ENCODE measurements at regions not wholly inside any gene's neighbourhood (a gene's known extent, or its start where the extent isn't known, plus 50 kb on each side); places are given as distances from the start of the nearest gene placed in this dataset.

DNA sequence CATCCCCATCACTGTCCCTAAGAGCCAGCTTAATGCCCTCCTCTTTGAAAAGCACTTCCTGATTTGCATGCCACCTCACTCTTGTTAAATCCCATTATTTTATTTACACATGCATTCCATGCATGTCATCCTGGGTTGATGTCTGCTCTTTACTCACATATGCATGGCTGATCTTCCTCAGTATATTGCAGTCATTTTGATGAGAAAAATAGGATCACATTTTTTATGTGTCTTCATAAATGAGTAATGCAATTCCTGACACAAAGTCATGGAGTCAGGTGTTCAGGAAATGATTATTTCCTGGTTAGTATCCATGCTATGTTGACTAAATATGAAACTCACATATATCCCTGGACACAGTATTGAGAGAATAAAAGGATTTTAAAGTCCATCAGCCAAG lies 204.7 kb downstream of the SLIT2 start:
- DNase-seq, result peak; percentile 35

DNA sequence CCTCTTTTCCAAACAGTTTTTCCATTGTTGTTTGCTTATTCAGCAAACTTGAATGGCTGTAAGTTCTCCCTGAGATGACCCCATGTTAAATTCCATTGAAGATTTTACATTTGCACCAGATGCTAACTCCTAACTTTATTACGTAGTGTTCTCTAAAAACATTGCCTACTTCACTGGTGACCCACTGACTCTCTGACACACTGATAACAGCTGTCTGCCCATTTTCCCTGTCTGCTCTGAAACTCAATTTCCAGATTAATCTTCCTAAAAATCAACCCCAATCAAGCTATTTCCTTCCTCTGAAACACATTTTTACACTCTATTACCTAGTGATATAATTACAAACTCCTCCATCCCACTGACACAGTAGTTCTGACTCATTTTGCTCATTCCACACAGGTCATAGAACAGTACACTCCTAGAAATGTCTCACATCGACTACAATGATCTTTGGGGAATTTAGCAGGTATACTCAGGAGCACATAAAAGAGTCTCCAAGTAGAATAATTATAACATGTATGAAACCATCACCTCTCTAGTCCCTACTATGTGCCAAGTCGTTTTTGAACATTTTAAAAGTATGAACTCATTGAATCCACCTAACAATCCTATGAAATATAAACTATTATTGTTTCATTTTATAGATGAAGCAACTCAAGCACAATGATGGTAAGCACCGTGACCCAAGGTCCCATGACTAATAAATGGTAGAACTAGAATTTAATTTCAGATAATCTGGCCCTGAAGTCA lies 210.9 kb downstream of the SLIT2 start:
- DNase-seq, result peak; percentile 26

DNA sequence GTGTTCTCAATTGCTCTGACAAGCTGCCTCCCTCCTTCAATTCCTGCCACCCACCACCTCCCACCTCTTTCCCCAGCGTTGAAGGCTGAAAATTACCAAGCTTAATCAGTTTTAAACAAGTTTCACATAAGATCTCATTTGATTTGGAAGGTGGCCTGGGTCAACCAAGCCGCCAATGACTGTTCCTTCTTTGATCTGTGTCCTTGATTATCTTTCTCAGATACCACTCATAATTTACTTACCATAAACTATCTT lies 211.4 kb downstream of the SLIT2 start:
- no peak for DNase-seq

DNA sequence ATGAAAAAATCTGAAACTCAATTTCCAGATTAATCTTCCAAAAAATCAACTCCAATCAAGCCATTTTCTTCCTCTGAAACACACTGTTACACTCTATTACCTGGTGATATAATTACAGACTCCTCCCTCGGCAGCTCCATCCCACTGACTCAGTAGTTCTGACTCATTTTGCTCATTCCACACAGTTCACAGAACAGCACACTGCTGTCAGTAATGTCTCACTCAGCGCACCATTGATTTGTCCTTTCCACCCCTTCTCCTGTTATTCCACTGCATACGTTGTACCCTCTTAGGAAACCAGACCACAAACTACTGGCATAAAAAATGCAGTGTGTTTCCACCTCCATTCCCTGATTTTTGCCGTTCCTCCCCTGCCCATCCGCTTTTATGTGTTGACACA lies 212.7 kb downstream of the SLIT2 start:
- DNase-seq, result peak; percentile 75

DNA sequence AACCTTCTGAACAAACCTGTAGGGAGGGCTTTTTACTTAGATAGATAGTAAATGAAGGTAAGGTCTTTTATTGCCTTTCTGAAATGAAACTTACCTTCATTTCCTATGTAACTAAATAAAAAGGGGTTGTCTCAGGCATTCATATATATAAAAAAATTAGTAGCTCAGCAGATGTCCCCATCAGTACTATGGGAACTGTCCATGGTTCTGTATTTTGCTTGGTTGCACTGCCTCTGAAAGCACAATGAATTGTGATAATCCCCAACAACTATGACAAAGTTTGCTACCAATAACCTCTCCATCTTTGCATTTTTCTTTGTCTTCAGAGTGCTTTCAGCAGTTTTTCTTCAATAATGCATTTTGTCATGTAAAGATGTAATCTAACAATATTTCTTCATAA lies 222.4 kb downstream of the SLIT2 start:
- peak; percentile 32 for DNase-seq

DNA sequence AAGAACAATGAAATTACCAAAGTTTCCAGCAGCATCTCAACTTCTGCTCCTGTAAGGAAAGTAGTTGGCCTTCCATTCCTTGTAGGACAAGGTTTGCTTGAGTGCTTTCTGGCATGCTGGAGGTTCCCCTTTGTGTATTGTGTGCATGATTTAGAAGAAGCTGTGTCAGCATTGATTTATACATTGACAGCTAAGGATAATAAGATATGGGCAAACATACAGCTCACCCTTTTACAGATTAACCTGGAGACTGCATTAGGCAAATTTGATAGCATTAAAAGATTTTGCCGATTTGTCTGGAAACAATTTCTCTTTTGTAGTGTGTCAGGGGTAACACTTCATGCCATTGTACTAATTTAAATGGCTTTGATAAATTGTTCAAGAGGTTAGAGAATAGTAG lies 221.8 kb upstream of the PACRGL start:
- DNase-seq, result no peak

DNA sequence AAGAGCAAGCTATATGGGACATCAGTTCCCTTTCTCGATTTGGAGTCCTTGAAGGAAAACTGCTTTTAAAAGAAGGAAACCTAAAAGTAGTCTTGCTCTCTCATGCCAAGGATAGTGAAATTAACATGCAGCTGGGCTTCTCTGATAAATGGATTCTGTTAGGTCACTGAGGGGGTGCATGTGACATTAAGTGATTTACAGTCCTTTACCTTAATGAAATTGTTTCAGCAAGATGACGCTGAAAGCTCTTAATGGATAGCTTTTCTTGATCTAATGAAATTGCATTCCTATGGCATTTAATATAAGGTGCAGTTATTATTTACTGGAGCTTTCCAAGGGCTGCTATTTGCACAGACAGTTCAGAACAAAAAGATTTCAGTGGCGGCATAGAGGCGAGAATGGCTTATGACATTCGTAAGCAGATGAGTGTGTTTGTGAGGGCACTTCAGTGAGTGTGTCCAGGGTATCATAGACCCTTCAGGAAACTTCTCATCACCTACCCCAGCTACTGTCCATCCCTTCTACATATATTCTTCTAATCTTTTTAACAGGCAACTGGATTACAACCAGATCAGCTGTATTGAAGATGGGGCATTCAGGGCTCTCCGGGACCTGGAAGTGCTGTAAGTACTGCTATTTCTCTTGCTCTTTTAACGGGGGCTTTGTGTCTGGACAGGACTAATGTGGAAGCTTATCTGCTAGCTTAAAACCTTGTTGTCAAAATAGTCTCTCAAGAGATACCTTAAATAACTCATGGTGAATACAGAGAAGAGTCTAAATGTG lies 219.9 kb upstream of the PACRGL start:
- no peak for DNase-seq

DNA sequence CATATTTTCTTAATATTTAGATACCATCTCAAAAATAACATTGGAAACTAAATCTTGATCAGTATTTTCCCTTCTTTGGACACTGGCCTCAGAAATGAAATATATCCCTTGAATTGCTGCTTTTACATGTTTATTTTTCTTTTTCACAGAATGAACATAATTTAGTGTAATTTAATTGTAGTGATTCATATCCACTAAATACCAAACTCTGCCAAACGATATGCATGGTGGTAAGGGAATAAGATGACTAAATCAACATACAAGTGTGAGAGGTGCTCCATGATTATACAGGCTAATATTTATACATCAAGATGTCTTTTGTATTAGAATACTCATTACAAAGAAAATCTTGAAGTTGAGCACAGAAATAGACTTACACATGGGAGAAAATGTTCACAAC lies 216.8 kb upstream of the PACRGL start:
- peak; percentile 47 for DNase-seq

DNA sequence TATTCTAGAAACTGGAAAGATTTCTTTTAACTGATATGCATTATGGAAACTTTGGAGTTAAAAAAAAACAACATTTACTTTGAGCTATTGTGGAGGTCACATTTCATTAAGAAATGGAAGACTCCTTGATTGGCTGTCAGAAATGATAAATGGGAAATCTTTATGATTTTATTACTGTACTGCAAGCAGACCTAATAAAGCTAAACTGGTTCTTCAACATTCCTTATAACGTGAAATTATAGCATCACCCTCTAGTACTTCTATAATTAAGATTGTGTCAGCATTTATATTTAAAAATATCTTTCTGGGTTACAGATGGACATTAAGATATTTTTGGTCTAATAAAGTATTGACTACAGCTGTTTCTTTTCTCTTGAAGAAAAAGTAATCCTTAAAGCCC lies 213.8 kb upstream of the PACRGL start:
- no peak for DNase-seq

DNA sequence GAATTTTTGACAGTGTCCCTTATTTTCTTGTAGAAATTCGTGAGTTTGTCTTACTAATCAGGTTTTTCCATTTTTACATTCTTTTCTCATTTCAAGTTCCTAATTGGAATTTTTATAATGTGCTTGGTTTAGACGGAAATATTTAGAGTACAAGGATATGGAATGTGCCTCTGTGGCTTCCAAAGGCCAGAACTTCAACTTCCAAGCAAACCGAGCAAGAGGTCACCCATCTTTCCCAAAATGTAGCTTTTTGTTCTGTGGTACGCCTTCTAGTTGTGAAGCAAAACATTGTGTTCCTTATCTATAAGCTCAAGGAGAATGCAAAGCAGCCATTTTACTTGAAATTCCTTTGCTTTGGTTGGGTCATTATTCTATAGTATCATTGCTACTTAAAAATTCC lies 212.8 kb upstream of the PACRGL start:
- DNase-seq, result peak; percentile 28

DNA sequence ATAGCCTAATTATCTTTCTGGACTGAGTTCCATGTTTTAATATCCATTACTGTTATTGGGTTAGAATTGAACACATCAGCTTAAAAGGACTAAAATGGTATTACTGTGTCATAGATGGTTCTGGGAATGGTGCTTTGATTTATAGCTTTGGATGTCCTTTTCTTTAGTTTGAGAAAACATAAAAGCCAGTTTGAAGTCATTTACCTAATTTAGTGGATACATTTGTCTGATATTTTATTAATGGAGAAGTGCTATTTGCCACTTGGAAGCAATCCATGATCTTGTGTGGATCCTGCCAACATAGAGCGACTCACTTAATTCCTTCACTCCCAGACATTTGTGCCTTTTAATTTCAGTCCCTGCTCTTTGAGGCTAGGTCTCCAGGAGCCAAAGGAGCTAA lies 212.4 kb upstream of the PACRGL start:
- DNase-seq, result peak; percentile 46

DNA sequence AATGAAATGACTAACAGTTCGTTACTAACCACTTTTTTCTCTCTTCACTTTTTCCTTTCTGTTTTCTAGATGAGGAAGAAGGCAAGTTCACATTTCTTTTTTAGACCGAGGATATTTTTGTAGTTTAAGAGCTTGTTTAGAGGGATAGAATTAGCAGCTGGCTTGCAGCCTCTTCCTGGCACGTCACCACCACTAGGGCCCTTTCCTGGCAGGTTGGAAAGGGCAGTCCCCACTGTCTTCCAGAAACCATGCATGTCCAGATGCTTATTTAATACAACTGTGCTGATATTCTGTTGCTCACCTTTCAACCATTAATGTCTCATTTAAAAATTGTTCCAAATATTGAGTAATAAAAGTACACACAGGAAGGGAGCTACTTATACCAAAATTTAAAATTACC lies 209.5 kb upstream of the PACRGL start:
- no peak for DNase-seq

DNA sequence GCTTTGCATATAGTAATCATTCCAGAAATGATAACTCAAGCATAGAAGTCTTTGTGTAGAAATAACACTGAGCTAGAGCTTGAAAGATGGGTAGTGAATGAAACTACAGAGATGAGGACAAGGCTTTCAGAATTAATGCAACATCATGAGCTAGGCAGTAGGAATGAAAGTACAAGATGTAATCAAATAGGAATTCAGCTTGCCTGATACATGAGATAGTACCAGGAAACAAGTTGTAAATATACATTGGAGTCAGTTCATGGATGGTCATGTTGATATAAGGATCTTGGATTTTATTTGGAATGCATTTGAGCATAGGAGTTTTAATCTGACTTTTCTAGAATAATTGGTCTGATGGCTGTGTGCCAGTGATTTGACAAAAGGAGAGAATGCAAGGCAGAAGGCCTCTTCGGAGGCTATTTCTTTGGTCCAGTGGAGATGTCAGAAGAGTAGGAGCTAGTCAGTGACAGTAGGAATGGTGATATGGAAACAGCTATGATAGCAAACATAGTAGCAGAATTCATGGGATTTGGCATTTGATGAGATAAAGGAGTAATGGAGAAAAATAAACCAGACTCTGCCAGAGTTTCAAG lies 206.4 kb upstream of the PACRGL start:
- peak; percentile 80 for DNase-seq

DNA sequence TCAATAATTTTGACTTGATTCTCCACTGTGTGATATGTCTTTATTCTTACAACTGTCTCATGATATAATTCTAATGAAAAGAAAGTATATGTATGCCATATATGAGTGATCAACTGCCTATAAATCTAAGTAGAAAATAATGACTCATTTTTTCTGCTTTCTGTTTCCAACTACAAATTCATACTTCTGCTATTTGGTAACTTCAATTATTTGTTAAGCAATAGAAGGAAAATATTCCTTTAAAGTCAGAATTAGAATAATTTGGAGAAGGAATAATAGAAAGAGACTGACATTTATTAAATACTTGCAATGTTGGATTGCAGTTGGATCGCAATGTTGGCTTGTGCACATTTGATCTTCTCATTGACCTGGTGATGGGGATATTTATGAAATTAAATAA lies 204.2 kb upstream of the PACRGL start:
- DNase-seq, result peak; percentile 5

DNA sequence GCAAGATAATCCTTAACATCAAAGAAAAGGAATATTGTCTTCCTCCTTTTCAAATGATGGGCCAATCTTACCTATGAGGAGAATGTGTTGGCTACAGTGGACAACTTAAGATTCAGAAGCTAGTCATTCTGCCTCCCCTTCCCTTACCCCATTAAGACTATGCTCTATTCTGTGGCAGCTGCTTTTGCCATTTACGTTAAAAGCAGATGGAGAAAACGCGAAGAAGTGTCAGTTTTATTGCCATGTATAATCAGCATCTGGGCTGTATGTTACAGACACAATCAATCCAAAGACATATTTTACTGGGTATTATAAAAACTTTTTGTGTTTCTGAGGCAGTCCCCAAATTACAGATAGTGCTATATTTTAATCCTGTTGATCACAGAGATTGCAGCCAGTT lies 196.1 kb upstream of the PACRGL start:
- DNase-seq, result no peak

DNA sequence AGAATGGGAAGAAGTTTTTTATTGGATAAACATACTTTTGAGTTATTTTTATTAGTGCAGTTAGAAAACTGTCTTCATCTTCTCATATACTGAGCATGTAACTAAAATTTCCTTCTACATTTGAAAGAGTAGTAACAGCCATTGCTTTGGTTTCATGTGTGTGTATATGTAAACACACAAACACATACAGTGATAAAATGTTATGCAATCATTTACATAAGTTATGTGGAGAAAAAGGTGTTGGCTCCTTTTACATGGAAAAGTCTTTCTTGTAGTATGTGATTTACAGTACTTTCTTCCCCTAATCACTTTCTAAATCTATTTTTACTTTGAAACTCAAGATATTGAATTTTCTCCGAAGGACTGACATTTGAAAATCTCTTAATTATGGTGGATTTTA lies 194.3 kb upstream of the PACRGL start:
- no peak for DNase-seq

DNA sequence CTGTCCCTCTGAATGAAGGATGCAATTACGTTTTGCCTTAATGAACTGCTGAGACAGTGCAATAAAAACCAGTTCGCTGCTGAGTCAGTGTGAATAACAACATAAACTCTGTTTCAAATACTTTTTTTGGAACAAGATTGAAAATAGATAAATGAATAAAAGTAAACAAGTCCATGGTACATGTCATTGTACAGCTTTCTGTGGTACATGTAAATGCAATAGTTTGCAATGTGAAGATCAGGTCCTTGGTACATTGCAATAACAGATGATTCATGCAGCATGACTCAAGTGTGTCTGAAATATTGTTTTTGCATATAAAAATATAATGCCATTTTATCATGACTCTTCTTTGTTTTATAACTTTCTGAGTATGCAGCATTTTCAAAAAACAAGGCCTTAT lies 193.4 kb upstream of the PACRGL start:
- DNase-seq, result peak; percentile 81

DNA sequence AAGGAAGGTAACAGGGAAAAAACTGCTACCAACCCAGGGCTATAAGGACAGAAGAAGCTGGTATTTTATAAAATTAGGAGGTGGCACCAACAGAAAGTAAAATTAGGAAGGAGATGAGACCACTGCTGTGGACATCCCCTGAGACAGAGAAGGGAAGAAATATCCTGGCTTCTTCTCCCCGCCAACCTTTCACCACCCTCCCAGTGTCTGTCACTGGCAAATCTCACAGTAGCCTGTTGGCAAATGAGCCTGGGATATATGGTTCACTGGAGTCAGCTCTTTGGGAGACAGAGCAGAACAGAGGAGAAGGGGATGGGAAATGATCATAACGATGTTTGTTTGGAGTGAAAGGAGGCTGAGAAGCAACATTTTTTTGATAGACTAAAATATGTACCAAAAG lies 190.9 kb upstream of the PACRGL start:
- no peak for DNase-seq

DNA sequence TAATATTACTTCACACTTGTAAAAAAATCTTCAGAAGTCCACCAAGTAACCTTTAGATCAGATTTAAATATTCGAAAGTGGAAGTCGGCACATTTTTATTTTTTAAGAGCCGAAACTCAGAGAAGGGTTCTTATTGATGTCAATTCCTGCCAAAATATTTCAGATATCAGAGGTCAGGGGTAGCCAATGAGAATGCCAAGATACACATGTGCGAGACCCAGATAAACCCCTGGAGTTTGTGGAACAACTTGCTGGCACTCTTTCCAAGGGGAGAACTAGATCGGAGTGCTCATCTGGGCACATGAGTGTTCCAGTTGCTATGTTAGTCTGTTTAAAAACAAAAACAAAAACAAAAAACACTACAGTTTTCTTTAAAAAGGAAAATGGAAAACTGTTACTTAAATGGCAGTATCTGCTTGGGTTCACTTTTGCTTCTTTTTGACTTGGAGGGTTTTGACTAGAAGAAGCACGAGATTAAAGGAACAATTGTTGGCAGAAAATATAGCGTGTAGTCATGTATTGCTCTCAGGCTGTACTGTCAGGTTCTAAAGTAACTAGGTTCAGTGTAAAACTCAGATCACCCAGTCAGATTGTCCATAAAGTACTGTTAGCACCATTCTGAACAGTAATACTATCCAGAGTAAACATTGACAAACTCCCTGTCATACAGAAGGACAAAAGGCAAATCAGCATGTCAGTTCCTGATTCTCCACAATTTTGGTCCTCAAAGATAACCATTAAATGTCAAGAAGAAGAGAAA lies 188.0 kb upstream of the PACRGL start:
- no peak for DNase-seq

DNA sequence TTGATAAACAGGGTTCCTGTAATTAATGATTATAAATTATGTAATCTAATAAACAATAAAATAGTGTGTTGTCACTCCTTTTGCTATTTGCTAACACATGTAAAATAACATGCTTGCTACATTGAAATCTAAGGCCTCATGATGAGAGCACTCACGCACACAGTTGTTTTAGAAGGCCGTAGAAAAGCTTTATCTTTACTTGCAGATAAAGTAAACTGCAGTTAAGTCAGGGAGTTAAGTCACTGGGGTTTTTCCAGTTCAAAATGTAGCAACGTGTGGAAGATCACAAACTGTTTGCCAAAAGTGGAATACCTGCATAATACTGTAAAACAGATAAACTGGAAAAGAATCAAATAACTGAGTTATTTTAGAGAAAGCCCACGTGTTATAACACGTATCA lies 187.3 kb upstream of the PACRGL start:
- no peak for DNase-seq

DNA sequence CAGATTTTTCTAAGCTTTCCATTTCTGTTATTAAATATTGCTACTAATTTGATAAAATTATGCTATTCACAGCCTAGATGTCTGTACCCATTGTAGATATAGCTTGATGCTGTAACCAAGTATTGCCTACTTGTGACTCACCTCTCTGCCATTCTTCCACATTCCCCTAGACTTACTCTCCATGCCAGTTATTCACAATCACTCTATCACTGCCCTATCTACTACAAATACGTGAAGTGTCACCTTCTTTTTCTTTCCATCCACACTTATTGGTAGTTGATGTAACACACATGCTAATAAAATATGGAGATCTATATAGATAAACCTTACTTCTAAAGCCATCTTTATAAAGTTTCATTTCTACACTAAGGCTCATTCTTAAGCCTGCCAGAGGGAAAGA lies 179.4 kb upstream of the PACRGL start:
- DNase-seq, result peak; percentile 50

DNA sequence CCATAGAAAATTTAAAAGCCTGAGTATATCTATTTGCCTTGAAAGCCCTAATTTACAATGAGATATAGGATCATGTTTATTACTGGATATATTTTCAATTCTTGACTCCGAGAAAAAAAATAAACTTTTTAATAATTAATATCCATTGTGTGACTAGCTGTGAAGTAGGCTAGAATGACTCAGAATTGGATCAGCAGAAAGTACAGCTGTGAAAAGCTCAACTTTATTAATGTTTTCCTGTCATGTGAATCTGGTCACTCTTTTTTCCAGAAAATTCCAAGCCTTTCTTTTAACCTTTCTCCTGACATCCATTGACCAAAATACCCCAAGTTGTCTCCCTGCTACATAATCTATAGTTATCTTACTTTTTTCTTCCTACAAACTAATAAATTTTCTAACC lies 171.8 kb upstream of the PACRGL start:
- peak; percentile 32 for DNase-seq

DNA sequence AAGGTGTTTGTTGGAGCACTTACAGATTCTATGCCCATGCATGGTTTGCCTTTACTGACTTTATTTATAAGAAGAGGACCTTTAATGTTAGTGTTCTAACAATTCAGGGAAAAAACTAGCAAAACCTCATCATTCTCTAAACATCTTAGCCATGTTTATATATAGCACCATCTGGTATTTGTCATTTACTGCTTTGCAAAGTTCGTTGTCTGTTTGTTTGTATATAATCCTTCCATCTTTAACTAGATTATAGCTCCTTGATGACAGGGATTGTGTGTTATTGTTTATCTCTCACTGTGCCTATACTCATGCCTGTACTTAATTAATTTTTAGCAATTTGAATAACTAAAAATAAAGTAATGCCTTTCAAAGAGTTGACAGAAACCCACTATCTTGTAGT lies 170.6 kb upstream of the PACRGL start:
- DNase-seq, result no peak

Measured in fibroblast of skin of right quadriceps (primary cell).